HEK293 (cell line): ENCODE measurements at regions not wholly inside any gene's neighbourhood (a gene's known extent, or its start where the extent isn't known, plus 50 kb on each side); places are given as distances from the start of the nearest gene placed in this dataset.

Experiments
- CTCF ChIP-seq: fragments of 450-650 bp; formaldehyde crosslinking; IDR thresholded peaks from 2 replicates; pipeline ENCODE4 v1.5.1; 2016; ENCODE audit warnings: missing biosample characterization, missing genetic modification characterization
- YY1 ChIP-seq: fragments of 450-650 bp; formaldehyde crosslinking; IDR thresholded peaks from 2 replicates; pipeline ENCODE4 v1.5.1; 2018; ENCODE audit warnings: missing biosample characterization, missing genetic modification characterization
- ZBTB21 ChIP-seq: fragments of 450-650 bp; formaldehyde crosslinking; IDR thresholded peaks from 2 replicates; pipeline ENCODE4 v1.5.1; 2017; ENCODE audit warnings: missing biosample characterization, missing genetic modification characterization
- ZNF146 ChIP-seq: fragments of 450-650 bp; formaldehyde crosslinking; IDR thresholded peaks from 2 replicates; pipeline ENCODE4 v1.5.1; 2016; ENCODE audit warnings: missing biosample characterization, missing genetic modification characterization
- ZNF18 ChIP-seq: fragments of 450-650 bp; formaldehyde crosslinking; IDR thresholded peaks from 2 replicates; pipeline ENCODE4 v1.5.1; 2016; ENCODE audit warnings: missing biosample characterization, missing genetic modification characterization
- ZNF335 ChIP-seq: fragments of 450-650 bp; formaldehyde crosslinking; conservative IDR thresholded peaks from 2 replicates; pipeline ENCODE4 v1.5.1; 2016; ENCODE audit warnings: missing biosample characterization, missing genetic modification characterization
- ZNF449 ChIP-seq: fragments of 450-650 bp; formaldehyde crosslinking; IDR thresholded peaks from 2 replicates; pipeline ENCODE4 v1.5.1; 2017; ENCODE audit warnings: missing biosample characterization, mild to moderate bottlenecking, missing genetic modification characterization, moderate library complexity
- ZNF529 ChIP-seq: fragments of 450-650 bp; formaldehyde crosslinking; IDR thresholded peaks from 2 replicates; pipeline ENCODE4 v1.5.1; 2017; ENCODE audit warnings: missing genetic modification characterization, missing biosample characterization; ENCODE audit not compliant: insufficient replicate concordance
- ZNF623 ChIP-seq: fragments of 450-650 bp; formaldehyde crosslinking; IDR thresholded peaks from 2 replicates; pipeline ENCODE4 v1.5.1; 2016; ENCODE audit warnings: missing biosample characterization, missing genetic modification characterization

GRCh38 chr1:221411283-221411682 is 330.6 kb downstream of the DUSP10 start:
- no peak for TF ChIP-seq ZBTB21 (tag by site-specific recombination)
- TF ChIP-seq CTCF (tag by site-specific recombination), result no peak
- TF ChIP-seq ZNF449 (tag by site-specific recombination), result no peak
- TF ChIP-seq ZNF529, result no peak
- no peak for TF ChIP-seq ZNF146
- no peak for TF ChIP-seq ZNF18 (tag by site-specific recombination)
- no peak for TF ChIP-seq YY1
- TF ChIP-seq ZNF335, result no peak
- TF ChIP-seq ZNF623 (tag by site-specific recombination), result no peak
